Left lung (tissue), 4 donors: ENCODE measurements at regions not wholly inside any gene's neighbourhood (a gene's known extent, or its start where the extent isn't known, plus 50 kb on each side); places are given as distances from the start of the nearest gene placed in this dataset.

ENCODE experiments used
- ATAC-seq: fragments of 200-7000 bp; cut with Tn5 transposase; one replicate; pipeline ENCODE4 v1.9.1; 2020; ENCODE audit warnings: moderate library complexity
- DNase-seq, 4 donors: peaks; one replicate each; pipeline ENCODE4 v3.0.0-alpha.2; 2013 to 2020
- H3K27ac ChIP-seq, 2 donors: fragments of 200-600 bp; sonication (generic) in 1 of 2; one replicate each; pipeline versions ENCODE4 v1.5.0 to v1.8.0; 2020 to 2021
- H3K27me3 ChIP-seq, 2 donors: fragments of 200-600 bp; sonication (generic) in 1 of 2; one replicate each; pipeline versions ENCODE4 v1.5.0 to v1.8.0; 2020 to 2021
- H3K36me3 ChIP-seq, 2 donors: fragments of 200-600 bp; sonication (generic) in 1 of 2; one replicate each; pipeline versions ENCODE4 v1.5.0 to v1.8.0; 2020 to 2021
- H3K4me1 ChIP-seq, 2 donors: fragments of 200-600 bp; one replicate each; pipeline ENCODE4 v1.8.0; 2021
- H3K4me3 ChIP-seq, 2 donors: fragments of 200-600 bp; sonication (generic) in 1 of 2; one replicate each; pipeline versions ENCODE4 v1.5.0 to v1.8.0; 2020 to 2021; ENCODE audit warnings: mild to moderate bottlenecking in 1 of 2
- H3K9me3 ChIP-seq, 2 donors: fragments of 200-600 bp; sonication (generic) in 1 of 2; one replicate each; pipeline versions ENCODE4 v1.5.0 to v1.8.0; 2020 to 2021
- CTCF ChIP-seq, 2 donors: fragments of 200-600 bp; sonication (generic) in 1 of 2; IDR thresholded peaks; one replicate each; pipeline versions ENCODE4 v1.5.0 to v1.8.0; 2021; ENCODE audit warnings: antibody characterized with exemption in 2 of 2
- intact Hi-C, 2 donors: fragments of 100-400 bp; cut with DNase I; formaldehyde crosslinking; loops; one replicate each; pipeline versions ENCODE4 v1.11.2 to v1.14.2; 2022
- donor health status: DM: no; HTN: yes; CAD: no.
- donor health status: DM: no; HTN: no; CAD: no.

DNA sequence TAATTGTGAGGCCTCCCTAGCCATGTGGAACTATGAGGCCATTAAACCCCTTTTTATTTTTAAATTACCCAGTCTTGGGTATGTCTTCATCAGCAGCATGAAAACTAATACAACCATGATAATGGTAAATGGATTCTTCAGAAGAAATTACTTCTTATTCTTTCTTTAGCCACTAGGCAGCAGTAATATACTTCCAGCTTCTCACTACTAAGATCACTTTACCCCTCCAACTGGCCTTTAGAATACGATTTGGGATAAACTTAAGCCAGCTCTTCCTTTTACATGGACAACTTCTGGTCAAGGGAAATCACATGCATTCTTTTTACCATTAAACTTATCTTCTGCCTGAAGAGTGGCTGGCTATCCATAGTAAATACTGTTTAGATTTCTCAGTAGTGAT, 355.4 kb downstream of the MAN2A1 start:
- no peaks in the 10 kb centered on the region for H3K27me3 ChIP-seq
- H3K4me3 ChIP-seq = no peak overlapping the region
- no peak for ATAC-seq
- DNase-seq = no peak
- intact Hi-C loops = no loop called here
- H3K36me3 ChIP-seq = no peaks in the 10 kb centered on the region
- TF ChIP-seq CTCF (IDR thresholded peaks at IDR 0.05) = no peak
- H3K27ac ChIP-seq = no peak overlapping the region
- H3K9me3 ChIP-seq = peaks cover 0 to 13% of the 10 kb centered on the region in 2 donors
- H3K4me1 ChIP-seq = no peaks in the 10 kb centered on the region

GRCh38 chr5:110048491-110048890, 358.8 kb downstream of the MAN2A1 start:
- Histone ChIP-seq H3K27me3 (no peaks in the 10 kb centered on the region), H3K27ac (no peak overlapping the region), H3K9me3 (no peaks in the 10 kb centered on the region), H3K4me3 (no peak overlapping the region), H3K4me1 (no peaks in the 10 kb centered on the region), H3K36me3 (no peaks in the 10 kb centered on the region)
- ATAC-seq = no peak
- intact Hi-C loops = no loop called here
- no peak for DNase-seq
- no peak for TF ChIP-seq CTCF (IDR thresholded peaks at IDR 0.05)

- DNase-seq = no peak
- H3K27me3 ChIP-seq = no peaks in the 10 kb centered on the region
- H3K36me3 ChIP-seq = no peaks in the 10 kb centered on the region
- no peaks in the 10 kb centered on the region for H3K9me3 ChIP-seq
- intact Hi-C loops = no loop called here
- no peak for TF ChIP-seq CTCF (IDR thresholded peaks at IDR 0.05)
- H3K4me3 ChIP-seq = no peak overlapping the region
- no peak for ATAC-seq
- H3K4me1 ChIP-seq = peaks cover 5 to 6% of the 10 kb centered on the region in 2 donors
- no peak overlapping the region for H3K27ac ChIP-seq
These were observed 360.1 kb downstream of the MAN2A1 start for GRCh38 chr5:110049816-110050215.

GRCh38 chr5:110050640-110051345, 361.1 kb downstream of the MAN2A1 start:
- no peak for TF ChIP-seq CTCF (IDR thresholded peaks at IDR 0.05)
- Histone ChIP-seq H3K4me3 (no peak overlapping the region), H3K27ac (no peak overlapping the region), H3K36me3 (no peaks in the 10 kb centered on the region), H3K4me1 (peaks cover 5 to 6% of the 10 kb centered on the region in 2 donors), H3K27me3 (no peaks in the 10 kb centered on the region), H3K9me3 (no peaks in the 10 kb centered on the region)
- ATAC-seq = no peak
- intact Hi-C loops = no loop called here
- DNase-seq = no peak

- intact Hi-C loops = no loop called here
- no peak overlapping the region for H3K27ac ChIP-seq
- H3K27me3 ChIP-seq = no peaks in the 10 kb centered on the region
- DNase-seq (no peak), ATAC-seq (no peak)
- TF ChIP-seq CTCF (IDR thresholded peaks at IDR 0.05) = no peak
- no peak overlapping the region for H3K4me3 ChIP-seq
- H3K36me3 ChIP-seq = no peaks in the 10 kb centered on the region
- H3K4me1 ChIP-seq = peaks cover 5 to 6% of the 10 kb centered on the region in 2 donors
- no peaks in the 10 kb centered on the region for H3K9me3 ChIP-seq
These were observed 363.5 kb downstream of the MAN2A1 start for GRCh38 chr5:110053205-110053604.
